HG03354 (cell line): ENCODE measurements at regions not wholly inside any gene's neighbourhood (a gene's known extent, or its start where the extent isn't known, plus 50 kb on each side); places are given as distances from the start of the nearest gene placed in this dataset.
A peak's percentile ranks its signal among the peaks of the same experiment; 100 is the strongest.

Source experiments
- ATAC-seq: cut with Tn5 transposase; IDR thresholded peaks from one replicate; pipeline ENCODE4 v1.9.1; 2021; ENCODE audit warnings: mild to moderate bottlenecking; ENCODE audit not compliant: unreplicated experiment, poor library complexity, severe bottlenecking

- no peak for ATAC-seq
Observed at GRCh38 chr2:13115643-13116042, 398.9 kb downstream of the TRIB2 start.

DNA sequence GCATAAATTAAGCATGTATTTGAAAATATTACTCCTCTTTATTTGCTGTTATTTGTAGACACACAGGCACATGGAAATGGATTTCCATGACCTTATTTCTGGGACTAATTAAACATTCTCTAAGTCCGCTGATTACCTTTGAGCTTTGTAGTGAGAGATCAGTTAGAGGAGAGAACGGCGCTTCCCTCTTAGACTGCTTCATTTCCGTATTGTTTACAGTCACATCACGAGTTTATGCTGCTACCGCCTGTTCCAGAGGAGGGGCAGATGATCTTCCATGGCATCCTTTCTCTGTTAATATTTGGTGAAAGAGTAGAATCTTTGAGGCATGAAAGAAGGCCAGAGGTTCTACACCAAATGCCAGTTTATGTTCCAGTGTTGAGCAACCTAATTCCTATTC, 404.4 kb downstream of the TRIB2 start:
- no peak for ATAC-seq

DNA sequence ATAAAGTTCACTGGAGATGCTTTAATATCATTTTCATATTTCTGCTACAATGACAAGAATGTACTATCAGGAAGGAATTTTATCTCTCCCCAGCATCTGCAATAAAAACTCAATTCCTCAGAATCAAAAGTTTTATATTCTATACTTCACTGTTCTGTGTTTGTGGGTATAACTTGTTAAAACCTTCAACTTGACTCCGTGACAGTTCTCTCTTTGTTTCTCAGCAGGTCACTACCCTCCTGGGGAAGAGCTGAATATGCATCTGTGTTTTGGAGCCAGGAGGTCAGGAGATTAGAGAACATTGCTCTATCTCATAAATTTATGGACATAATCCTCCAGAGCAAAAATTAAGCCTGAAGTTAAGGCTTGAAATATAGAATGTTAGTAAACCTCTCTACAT, 411.4 kb downstream of the TRIB2 start:
- ATAC-seq: no peak

- no peak for ATAC-seq
Observed at GRCh38 chr2:13135369-13135768, 418.6 kb downstream of the TRIB2 start.

- no peak for ATAC-seq
Observed at GRCh38 chr2:13135856-13136255, 419.1 kb downstream of the TRIB2 start.

DNA sequence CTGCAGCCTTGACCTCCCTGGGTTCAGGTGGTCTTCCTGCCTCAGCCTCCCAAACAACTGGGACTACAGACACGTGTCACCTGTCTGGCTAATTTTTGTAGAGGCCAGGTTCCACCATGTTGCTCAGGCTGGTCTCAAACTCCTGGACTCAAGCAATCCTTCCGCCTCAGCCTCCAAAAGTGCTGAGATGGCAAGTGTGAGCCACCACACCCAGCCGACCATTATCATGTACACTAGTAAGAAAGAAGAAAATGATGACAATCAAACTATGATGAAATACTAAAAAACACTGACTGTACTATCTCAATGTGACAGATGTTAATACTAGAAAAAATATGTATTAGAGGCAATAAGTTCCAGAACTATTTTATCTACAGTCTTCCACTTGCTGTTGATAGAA, 420.9 kb downstream of the TRIB2 start:
- ATAC-seq: no peak

DNA sequence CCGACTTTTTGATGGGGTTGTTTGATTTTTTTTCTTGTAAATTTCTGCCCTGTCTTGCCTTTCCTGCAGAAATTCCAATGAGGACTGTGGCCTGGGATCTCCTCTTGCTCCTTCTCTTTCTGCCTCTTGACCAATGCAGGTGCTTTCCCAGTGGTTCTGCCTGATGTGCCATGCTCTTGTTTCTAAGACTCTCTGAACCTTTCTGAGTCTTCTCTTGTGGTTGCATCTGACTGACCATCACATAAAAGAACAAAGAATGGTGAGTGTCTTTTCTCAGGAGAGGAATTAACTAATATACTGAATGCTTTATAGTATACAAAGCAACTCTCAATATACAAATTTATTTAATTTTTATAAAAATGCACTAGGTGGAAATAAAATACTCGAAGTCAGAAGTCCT, 424.6 kb downstream of the TRIB2 start:
- no peak for ATAC-seq

GRCh38 chr2:13143451-13143850, 426.7 kb downstream of the TRIB2 start:
- no peak for ATAC-seq

- no peak for ATAC-seq
Observed at GRCh38 chr2:13156916-13157315, 440.2 kb downstream of the TRIB2 start.

GRCh38 chr2:13158466-13158865, 441.7 kb downstream of the TRIB2 start:
- ATAC-seq: no peak

GRCh38 chr2:13180729-13181128, 464.0 kb downstream of the TRIB2 start:
- no peak for ATAC-seq

GRCh38 chr2:13193075-13193474, 476.3 kb downstream of the TRIB2 start:
- ATAC-seq: peak; percentile 92

DNA sequence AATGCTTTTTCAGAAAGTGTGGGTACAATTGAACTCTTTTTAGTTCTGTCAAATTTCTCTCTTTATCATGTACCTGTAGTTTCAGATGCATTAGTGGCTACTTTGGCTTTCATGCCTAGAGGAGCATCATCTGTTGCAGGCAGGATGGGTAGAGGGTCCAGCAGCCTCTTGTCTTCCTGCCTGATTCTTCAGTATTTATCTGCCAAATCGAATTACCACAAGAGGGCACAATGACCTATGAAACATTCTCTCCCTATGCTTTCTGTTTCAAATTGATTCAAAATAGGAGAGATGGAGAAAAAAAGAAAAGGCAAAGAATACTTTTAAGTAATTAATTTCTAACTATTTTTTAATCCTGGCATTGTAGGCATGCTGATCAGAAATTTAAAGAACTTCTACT, 477.2 kb downstream of the TRIB2 start:
- peak; percentile 81 for ATAC-seq

GRCh38 chr2:13195270-13195669, 478.5 kb downstream of the TRIB2 start:
- ATAC-seq: no peak

- ATAC-seq: no peak
Observed at GRCh38 chr2:13197248-13197647, 480.5 kb downstream of the TRIB2 start.

GRCh38 chr2:13201924-13202323, 485.2 kb downstream of the TRIB2 start:
- ATAC-seq: no peak

DNA sequence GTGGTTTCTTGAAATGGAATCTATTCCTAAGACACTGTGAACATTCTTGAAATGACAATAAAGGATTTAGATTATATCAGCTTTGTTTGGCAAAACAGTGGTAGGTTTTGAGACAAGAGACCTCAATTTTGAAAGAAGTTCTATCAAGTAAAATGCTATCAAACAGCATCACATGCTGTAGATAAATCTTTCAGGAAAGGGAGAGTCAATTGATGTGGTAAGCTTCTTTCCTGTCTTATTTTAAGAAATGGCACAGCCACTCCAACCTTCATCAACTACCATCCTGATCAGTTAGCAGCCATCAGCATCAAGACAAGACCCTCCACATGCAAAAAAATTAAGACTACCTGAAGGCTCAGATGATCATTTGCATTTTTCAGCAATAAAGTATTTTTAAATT, 495.4 kb downstream of the TRIB2 start:
- no peak for ATAC-seq

DNA sequence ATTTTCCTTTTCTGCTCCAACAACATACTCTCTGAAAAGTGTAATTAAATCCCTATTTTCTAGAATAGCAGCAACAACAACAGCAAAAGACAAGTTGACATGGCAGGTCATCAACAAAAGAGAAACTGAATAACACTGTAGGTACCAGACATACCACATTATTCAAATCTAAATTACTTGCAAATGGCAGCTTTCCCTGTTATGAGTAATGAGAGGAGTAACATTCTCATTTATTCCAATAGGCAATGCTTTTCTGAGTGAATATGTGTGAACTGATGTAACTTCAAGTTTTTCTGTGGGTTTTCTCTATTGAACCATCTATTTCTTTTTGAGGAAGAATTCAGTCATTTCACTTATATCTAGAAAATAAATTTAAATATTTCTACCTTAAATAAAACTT, 501.5 kb downstream of the TRIB2 start:
- ATAC-seq: no peak

- no peak for ATAC-seq
Observed at GRCh38 chr2:13227578-13227977, 510.8 kb downstream of the TRIB2 start.

- ATAC-seq: no peak
Observed at GRCh38 chr2:13230221-13230620, 513.5 kb downstream of the TRIB2 start.

DNA sequence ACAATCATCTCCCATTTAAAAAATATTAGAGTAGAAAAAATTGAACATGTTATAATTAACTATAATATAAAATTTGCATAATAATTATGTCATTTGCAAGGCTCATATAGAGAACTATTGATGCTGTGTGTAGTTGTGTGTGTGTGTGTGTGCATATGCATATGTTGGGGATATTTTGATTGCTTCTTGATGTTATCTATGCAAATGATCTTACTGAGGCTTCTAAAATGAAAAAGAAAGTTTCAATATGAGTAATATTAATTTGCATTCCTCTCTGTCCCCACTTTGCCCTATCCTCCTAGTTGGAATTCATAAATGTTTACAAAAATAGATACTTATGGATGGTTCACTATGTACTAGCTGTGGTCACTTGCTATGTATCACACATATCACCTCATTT, 523.3 kb downstream of the TRIB2 start:
- ATAC-seq: no peak

DNA sequence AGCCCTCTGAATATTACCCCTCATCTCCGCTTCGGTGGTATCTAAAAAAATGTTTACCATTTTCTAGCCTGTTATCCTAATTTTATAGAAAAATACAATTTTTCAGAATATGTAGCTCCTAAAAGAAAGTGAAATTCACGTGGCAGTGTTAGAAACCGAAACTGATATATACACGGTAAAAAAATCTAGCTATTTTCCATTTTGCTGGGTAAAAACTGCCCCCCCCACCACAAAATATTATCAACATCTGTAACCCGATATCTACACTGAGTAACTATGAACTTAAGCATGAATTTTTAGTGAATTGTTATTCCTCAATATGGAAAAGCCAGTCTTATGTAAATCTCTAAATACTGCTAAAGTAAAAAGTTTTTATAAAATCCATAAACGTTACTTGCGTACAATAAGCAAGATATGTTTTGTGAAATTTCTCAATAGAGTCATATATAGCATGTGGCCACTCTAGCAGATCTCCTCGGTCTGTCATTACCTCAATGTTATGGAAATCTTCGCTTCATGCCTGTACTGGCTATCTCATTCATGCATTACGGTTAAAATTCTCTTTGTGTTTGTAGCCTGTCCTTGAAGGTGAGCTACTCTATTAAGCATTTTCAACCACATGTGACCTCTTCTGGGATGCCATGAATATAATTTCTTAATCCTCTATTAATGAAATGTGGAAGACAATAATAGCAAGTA, 524.2 kb downstream of the TRIB2 start:
- peak; percentile 68 for ATAC-seq
